ENCODE measurements at regions not wholly inside any gene's neighbourhood (a gene's known extent, or its start where the extent isn't known, plus 50 kb on each side); places are given as distances from the start of the nearest gene placed in this dataset.

- TF ChIP-seq CTCF (conservative IDR thresholded peaks at IDR 0.05 in 1 of 2, IDR thresholded peaks at IDR 0.05 in 1 of 2; ENCODE audit: extremely low read depth in 1 of 2, insufficient read depth in 1 of 2, low read depth in 1 of 2, low read length in 2 of 2) (no peak), EZH2 (IDR thresholded peaks at IDR 0.05; ENCODE audit: borderline replicate concordance, low read length) (no peak)
These were observed 554.0 kb downstream of the NSUN3 start for GRCh38 chr3:94616833-94617232.

Data from mammary epithelial cell (primary cell).